Endothelial cell of umbilical vein (primary cell): ENCODE measurements at regions not wholly inside any gene's neighbourhood (a gene's known extent, or its start where the extent isn't known, plus 50 kb on each side); places are given as distances from the start of the nearest gene placed in this dataset.

ENCODE experiments used
- BruUV-seq: library from RNA; stranded (reverse); fragments of 400-500 nt; replicated peaks from 2 replicates; lab custom pipeline; 2021; lab: Mats Ljungman, UMichigan
- CTCF ChIA-PET: fragments of 300-600, 350-600 bp; sonication (Branson Sonifier 250); formaldehyde crosslinking; loops from one replicate; lab custom pipeline; 2021; ENCODE audit warnings: antibody characterized with exemption, inconsistent platforms; lab: Charles Lee
- POLR2A ChIA-PET: fragments of 300-600, 350-600 bp; sonication (Branson Sonifier 250); formaldehyde crosslinking; loops from one replicate; lab custom pipeline; 2021; ENCODE audit warnings: antibody characterized with exemption, inconsistent platforms; lab: Charles Lee
- DNase-seq: peaks from one replicate; pipeline ENCODE4 v3.0.0-alpha.2; 2011; ENCODE audit warnings: low read depth, low spot score
- FAIRE-seq: peaks from 2 replicates; lab custom pipeline; 2011; peaks lifted over from hg19 to GRCh38; lab: Jason Lieb, UNC
- H2AFZ ChIP-seq: 2 replicates; pipeline ENCODE4 v1.6.0; 2012; ENCODE audit warnings: low read depth, low read length, control low read depth, inconsistent platforms
- H3K27ac ChIP-seq: 2 replicates; pipeline ENCODE4 v1.5.1; 2011; ENCODE audit warnings: low read depth, mild to moderate bottlenecking, control low read depth, low read length, moderate library complexity; ENCODE audit not compliant: insufficient read depth
- H3K27me3 ChIP-seq, 2 experiments: 2 replicates each; pipeline versions ENCODE4 v1.6.0 to v1.6.1; 2011; ENCODE audit warnings: low read length in 2 of 2, mixed read lengths in 1 of 2; ENCODE audit not compliant: control insufficient read depth in 2 of 2, insufficient read depth in 2 of 2
- H3K36me3 ChIP-seq, 2 experiments: 2 replicates in 1 of 2; 3 replicates in 1 of 2; pipeline ENCODE4 v1.5.1; 2011; ENCODE audit warnings: low read length in 2 of 2, mild to moderate bottlenecking in 1 of 2, moderate library complexity in 1 of 2; ENCODE audit not compliant: control insufficient read depth in 2 of 2, insufficient read depth in 2 of 2; ENCODE audit errors: extremely low read depth in 1 of 2
- H3K4me1 ChIP-seq: 3 replicates; pipeline ENCODE4 v1.5.1; 2011; ENCODE audit warnings: mild to moderate bottlenecking, low read length; ENCODE audit not compliant: control insufficient read depth, insufficient read depth; ENCODE audit errors: extremely low read depth
- H3K4me2 ChIP-seq: 2 replicates; pipeline ENCODE4 v1.6.1; 2011; ENCODE audit warnings: low read length, control low read depth, mixed read lengths; ENCODE audit not compliant: insufficient read depth
- H3K4me3 ChIP-seq, 3 experiments: fragments of 200-600 bp in 1 of 3; sonication (generic), shearing (Covaris generic) in 1 of 3; replicated peaks in 1 of 3; 2 replicates each; pipeline ENCODE4 v1.5.1; 2011 to 2016; ENCODE audit warnings: control low read depth in 3 of 3, low read length in 3 of 3, mild to moderate bottlenecking in 2 of 3, inconsistent platforms in 1 of 3, low read depth in 1 of 3, moderate library complexity in 1 of 3; ENCODE audit not compliant: insufficient read depth in 1 of 3
- H3K79me2 ChIP-seq: 2 replicates; pipeline ENCODE4 v1.6.0; 2012; ENCODE audit warnings: low read length, inconsistent platforms; ENCODE audit not compliant: control insufficient read depth, insufficient read depth
- H3K9ac ChIP-seq: replicated peaks from 2 replicates; pipeline ENCODE3; 2011; ENCODE audit warnings: low read length, control low read depth; ENCODE audit not compliant: insufficient read depth; ENCODE audit errors: extremely low read depth
- H3K9me1 ChIP-seq: replicated peaks from 3 replicates; pipeline ENCODE4 v1.6.0; 2011; ENCODE audit warnings: mild to moderate bottlenecking, low read length; ENCODE audit not compliant: control insufficient read depth, insufficient read depth; ENCODE audit errors: extremely low read depth
- H3K9me3 ChIP-seq: replicated peaks from 2 replicates; pipeline ENCODE4 v1.5.1; 2012; ENCODE audit warnings: low read length, inconsistent platforms; ENCODE audit not compliant: control insufficient read depth, insufficient read depth
- H4K20me1 ChIP-seq: replicated peaks from 2 replicates; pipeline ENCODE3; 2011; ENCODE audit warnings: mild to moderate bottlenecking, low read length; ENCODE audit not compliant: control insufficient read depth, insufficient read depth; ENCODE audit errors: extremely low read depth
- CTCF ChIP-seq, 2 donors: IDR thresholded peaks; 1 replicate in 1 of 2; 2 replicates in 1 of 2; pipeline ENCODE4 v1.5.1; 2011; ENCODE audit warnings: low read length in 2 of 2, mild to moderate bottlenecking in 2 of 2, moderate library complexity in 2 of 2, control low read depth in 1 of 2, inconsistent platforms in 1 of 2, low read depth in 1 of 2; ENCODE audit not compliant: insufficient read depth in 1 of 2; ENCODE audit errors: extremely low read depth in 1 of 2
- EZH2 ChIP-seq: IDR thresholded peaks from 2 replicates; pipeline ENCODE4 v1.6.1; 2012; ENCODE audit warnings: borderline replicate concordance, low read depth, mild to moderate bottlenecking, moderate library complexity, low read length, inconsistent platforms; ENCODE audit not compliant: severe bottlenecking
- GATA2 ChIP-seq: IDR thresholded peaks from 2 replicates; pipeline ENCODE4 v1.7.0; 2011; ENCODE audit warnings: low read depth, mild to moderate bottlenecking, moderate library complexity, mixed read lengths, low read length; ENCODE audit not compliant: insufficient read length, insufficient read depth
- JUN ChIP-seq: IDR thresholded peaks from 2 replicates; pipeline ENCODE4 v1.6.1; 2011; ENCODE audit warnings: borderline replicate concordance, low read depth; ENCODE audit not compliant: insufficient read length, insufficient read depth
- MAX ChIP-seq: IDR thresholded peaks from 2 replicates; pipeline ENCODE4 v1.6.1; 2011; ENCODE audit not compliant: insufficient read depth, insufficient read length
- MYC ChIP-seq: IDR thresholded peaks from one replicate; pipeline ENCODE4 v1.6.1; 2011; ENCODE audit warnings: mild to moderate bottlenecking, low read depth, low read length
- POLR2A ChIP-seq: IDR thresholded peaks from 2 replicates; pipeline ENCODE4 v1.6.1; 2012; ENCODE audit warnings: low read depth, mild to moderate bottlenecking, control low read depth, low read length
- POLR2AphosphoS5 ChIP-seq: IDR thresholded peaks from 2 replicates; pipeline ENCODE4 v1.6.1; 2012; ENCODE audit warnings: low read depth, mild to moderate bottlenecking, control low read depth, low read length, moderate library complexity; ENCODE audit not compliant: insufficient read depth
- dilution Hi-C: fragments of 300-500 bp; cut with MboI; formaldehyde crosslinking; loops from one replicate; pipeline ENCODE4 v1.15.0; 2019; ENCODE audit warnings: low sequenced_read_pairs; ENCODE audit not compliant: extremely low pct_ligation_motif_present
- intact Hi-C: fragments of 100-400 bp; cut with micrococcal nuclease; formaldehyde crosslinking; loops from one replicate; pipeline ENCODE4 v1.10.0; 2022

- no peak for FAIRE-seq
- H3K27ac ChIP-seq = no peak overlapping the region
- intact Hi-C loops = no loop called here
- no peaks in the 10 kb centered on the region for H3K79me2 ChIP-seq
- no peak overlapping the region for H3K9ac ChIP-seq
- no peak overlapping the region for H3K4me2 ChIP-seq
- BruUV-seq = no TSS peak
- no peak overlapping the region for H2AFZ ChIP-seq
- dilution Hi-C loops = no loop called here
- H3K4me1 ChIP-seq = no peaks in the 10 kb centered on the region
- H3K27me3 ChIP-seq = no peaks in the 10 kb centered on the region
- ChIA-PET POLR2A (no interaction called here), CTCF (no interaction called here)
- no peaks in the 10 kb centered on the region for H3K36me3 ChIP-seq
- no peak overlapping the region for H3K4me3 ChIP-seq
- no peaks in the 10 kb centered on the region for H3K9me1 ChIP-seq
- TF ChIP-seq EZH2 = no peak
- TF ChIP-seq MAX = no peak
- no peak for TF ChIP-seq JUN
- no peak for TF ChIP-seq POLR2AphosphoS5
- TF ChIP-seq POLR2A = no peak
- no peak for TF ChIP-seq GATA2
- no peak for TF ChIP-seq MYC
- TF ChIP-seq CTCF (IDR thresholded peaks at IDR 0.05; ENCODE audit: extremely low read depth in 1 of 2, insufficient read depth in 1 of 2, low read depth in 1 of 2, low read length in 2 of 2) = no peak
- no peaks in the 10 kb centered on the region for H4K20me1 ChIP-seq
- H3K9me3 ChIP-seq = no peaks in the 10 kb centered on the region
- no peak for DNase-seq
Measured at GRCh38 chr1:213586587-213586972, 401.2 kb upstream of the PROX1 start.
